ENCODE measurements at regions not wholly inside any gene's neighbourhood (a gene's known extent, or its start where the extent isn't known, plus 50 kb on each side); places are given as distances from the start of the nearest gene placed in this dataset.
A peak's percentile ranks its signal among the peaks of the same experiment; 100 is the strongest.

GRCh38 chr17:43338886-43339516 is 59.8 kb upstream of the ARL4D start:
- Histone ChIP-seq H3K79me2 (ENCODE audit: insufficient read depth, low read depth) (no peaks in the 10 kb centered on the region), H4K20me1 (ENCODE audit: insufficient read depth) (no peaks in the 10 kb centered on the region), H3K27me3 (ENCODE audit: insufficient read depth, low read depth) (no peaks in the 10 kb centered on the region), H3K4me1 (ENCODE audit: low read depth, poor library complexity, severe bottlenecking) (peaks cover 7% of the 10 kb centered on the region), H3K4me3 (IDR thresholded peaks at IDR 0.05; ENCODE audit: insufficient read depth, low read depth, low read length) (no peak overlapping the region), H3K36me3 (ENCODE audit: insufficient read depth) (no peaks in the 10 kb centered on the region), H3K9ac (no peak overlapping the region), H2AFZ (ENCODE audit: low read depth) (no peak overlapping the region), H3K4me2 (no peak overlapping the region), H3K27ac (no peak overlapping the region)
- TF ChIP-seq CTCF (conservative IDR thresholded peaks at IDR 0.05; ENCODE audit: low read depth, low read length): peak; percentile 71

- no peak for TF ChIP-seq CTCF (conservative IDR thresholded peaks at IDR 0.05; ENCODE audit: low read depth, low read length)
- Histone ChIP-seq H3K27ac (no peak overlapping the region), H4K20me1 (ENCODE audit: insufficient read depth) (no peaks in the 10 kb centered on the region), H3K9ac (no peak overlapping the region), H2AFZ (ENCODE audit: low read depth) (no peak overlapping the region), H3K4me3 (IDR thresholded peaks at IDR 0.05; ENCODE audit: insufficient read depth, low read depth, low read length) (no peak overlapping the region), H3K27me3 (ENCODE audit: insufficient read depth, low read depth) (no peaks in the 10 kb centered on the region), H3K4me2 (no peak overlapping the region), H3K36me3 (ENCODE audit: insufficient read depth) (no peaks in the 10 kb centered on the region), H3K79me2 (ENCODE audit: insufficient read depth, low read depth) (no peaks in the 10 kb centered on the region), H3K4me1 (ENCODE audit: low read depth, poor library complexity, severe bottlenecking) (peaks cover 14% of the 10 kb centered on the region)
Measured at GRCh38 chr17:43337684-43338428, 60.9 kb upstream of the ARL4D start.

GRCh38 chr17:43334738-43335402 is 63.9 kb upstream of the ARL4D start:
- peaks cover 14% of the 10 kb centered on the region for H3K4me1 ChIP-seq (ENCODE audit: low read depth, poor library complexity, severe bottlenecking)
- no peak overlapping the region for H3K9ac ChIP-seq
- H3K4me2 ChIP-seq: no peak overlapping the region; the same call in 1 of the 2 replicates
- peaks cover 3% of the 10 kb centered on the region; the same call in 1 of the 2 replicates for H3K27me3 ChIP-seq (ENCODE audit: insufficient read depth, low read depth)
- H3K36me3 ChIP-seq (ENCODE audit: insufficient read depth): no peaks in the 10 kb centered on the region
- H2AFZ ChIP-seq (ENCODE audit: low read depth): no peak overlapping the region
- no peaks in the 10 kb centered on the region for H4K20me1 ChIP-seq (ENCODE audit: insufficient read depth)
- TF ChIP-seq CTCF (conservative IDR thresholded peaks at IDR 0.05; ENCODE audit: low read depth, low read length): no peak
- H3K79me2 ChIP-seq (ENCODE audit: insufficient read depth, low read depth): no peaks in the 10 kb centered on the region
- no peak overlapping the region for H3K4me3 ChIP-seq (IDR thresholded peaks at IDR 0.05; ENCODE audit: insufficient read depth, low read depth, low read length)
- H3K27ac ChIP-seq: no peak overlapping the region

GRCh38 chr17:43333433-43333943 is 65.3 kb upstream of the ARL4D start:
- no peaks in the 10 kb centered on the region for H3K79me2 ChIP-seq (ENCODE audit: insufficient read depth, low read depth)
- no peak for TF ChIP-seq CTCF (conservative IDR thresholded peaks at IDR 0.05; ENCODE audit: low read depth, low read length)
- no peak overlapping the region for H3K27ac ChIP-seq
- no peaks in the 10 kb centered on the region for H3K36me3 ChIP-seq (ENCODE audit: insufficient read depth)
- H3K9ac ChIP-seq: no peak overlapping the region
- H3K4me2 ChIP-seq: peak overlapping the region; percentile 72
- peaks cover 13% of the 10 kb centered on the region; the same call in 1 of the 2 replicates for H3K27me3 ChIP-seq (ENCODE audit: insufficient read depth, low read depth)
- H4K20me1 ChIP-seq (ENCODE audit: insufficient read depth): no peaks in the 10 kb centered on the region
- H2AFZ ChIP-seq (ENCODE audit: low read depth): peak overlapping the region; percentile 56
- peaks cover 14% of the 10 kb centered on the region for H3K4me1 ChIP-seq (ENCODE audit: low read depth, poor library complexity, severe bottlenecking)
- no peak overlapping the region for H3K4me3 ChIP-seq (IDR thresholded peaks at IDR 0.05; ENCODE audit: insufficient read depth, low read depth, low read length)
